ENCODE measurements at regions not wholly inside any gene's neighbourhood (a gene's known extent, or its start where the extent isn't known, plus 50 kb on each side); places are given as distances from the start of the nearest gene placed in this dataset.
"Not testable (repeated sequence)": the region's sequence is repeated elsewhere in the genome, so short reads cannot be mapped to it uniquely, and the experiment has no call there.

GRCh38 chr15:69686626-69687025, 234.0 kb downstream of the RPLP1 start:
- DNase-seq: no peak

DNA sequence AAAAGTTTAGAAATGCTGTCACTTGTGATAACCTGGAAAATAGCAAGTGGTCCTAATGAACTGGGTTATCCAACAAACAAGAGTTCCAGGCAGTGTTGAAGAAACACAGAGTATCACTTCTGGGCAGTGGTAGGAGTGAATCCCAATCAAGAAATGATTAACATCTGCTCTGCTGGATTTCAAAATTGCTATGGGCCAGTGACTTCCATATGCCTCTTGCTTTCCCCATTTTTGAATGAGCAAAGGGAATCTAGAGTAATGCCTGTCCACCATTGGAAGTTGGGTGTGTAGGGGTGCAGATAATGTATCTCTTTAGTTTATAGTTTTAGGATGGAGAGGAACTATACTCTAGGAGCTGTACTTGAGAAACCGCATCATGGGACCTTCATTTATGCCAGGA, 236.5 kb downstream of the RPLP1 start:
- DNase-seq: no peak

- no peak for DNase-seq
Measured at GRCh38 chr15:69691307-69692015, 238.8 kb downstream of the RPLP1 start.

- DNase-seq: no peak
Measured at GRCh38 chr15:69692342-69692741, 239.7 kb downstream of the RPLP1 start.

- no peak for DNase-seq
Measured at GRCh38 chr15:69693059-69693458, 240.4 kb downstream of the RPLP1 start.

GRCh38 chr15:69696946-69697345, 244.3 kb downstream of the RPLP1 start:
- no peak for DNase-seq

DNA sequence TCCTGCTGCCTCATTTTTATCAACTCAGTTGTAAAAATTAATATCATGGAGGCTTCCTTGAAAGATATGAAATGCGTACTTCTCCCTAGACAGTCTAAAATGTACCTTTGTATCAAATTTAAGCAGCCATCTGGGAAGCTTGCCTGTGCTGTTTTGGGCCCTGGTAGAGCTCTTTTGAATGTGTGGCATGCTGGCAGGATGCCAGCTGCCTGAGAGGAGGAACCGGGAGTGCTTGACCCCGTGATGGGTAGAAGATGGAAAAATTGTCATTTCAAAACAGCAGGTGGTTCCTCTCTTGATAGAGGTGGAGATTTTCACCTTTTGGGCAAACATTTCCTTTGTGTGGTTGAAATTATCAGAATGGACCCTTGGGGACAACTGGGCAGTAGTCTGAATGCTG, 245.3 kb downstream of the RPLP1 start:
- DNase-seq: no peak

DNA sequence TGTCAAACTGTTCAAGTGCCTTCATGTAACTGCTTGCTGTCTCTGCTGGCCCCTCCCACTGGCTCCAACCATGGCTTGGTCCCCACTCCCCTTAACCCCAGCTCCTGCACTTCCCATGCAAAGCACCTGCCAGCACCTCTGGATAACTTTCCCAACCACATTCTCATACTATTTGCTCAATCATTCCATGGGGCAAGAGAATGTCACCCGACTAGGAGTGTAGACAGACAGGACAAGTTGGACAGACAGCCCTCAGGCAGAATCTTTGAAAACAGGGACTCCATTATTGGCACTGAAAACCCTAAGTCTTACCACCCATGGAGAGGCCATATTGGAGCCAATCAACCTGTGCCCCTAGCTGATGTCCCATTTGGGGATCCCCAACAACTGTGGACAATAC, 246.5 kb downstream of the RPLP1 start:
- no peak for DNase-seq

GRCh38 chr15:69700380-69700779, 247.8 kb downstream of the RPLP1 start:
- no peak for DNase-seq

- DNase-seq: no peak
Measured at GRCh38 chr15:69701198-69701597, 248.6 kb downstream of the RPLP1 start.

DNA sequence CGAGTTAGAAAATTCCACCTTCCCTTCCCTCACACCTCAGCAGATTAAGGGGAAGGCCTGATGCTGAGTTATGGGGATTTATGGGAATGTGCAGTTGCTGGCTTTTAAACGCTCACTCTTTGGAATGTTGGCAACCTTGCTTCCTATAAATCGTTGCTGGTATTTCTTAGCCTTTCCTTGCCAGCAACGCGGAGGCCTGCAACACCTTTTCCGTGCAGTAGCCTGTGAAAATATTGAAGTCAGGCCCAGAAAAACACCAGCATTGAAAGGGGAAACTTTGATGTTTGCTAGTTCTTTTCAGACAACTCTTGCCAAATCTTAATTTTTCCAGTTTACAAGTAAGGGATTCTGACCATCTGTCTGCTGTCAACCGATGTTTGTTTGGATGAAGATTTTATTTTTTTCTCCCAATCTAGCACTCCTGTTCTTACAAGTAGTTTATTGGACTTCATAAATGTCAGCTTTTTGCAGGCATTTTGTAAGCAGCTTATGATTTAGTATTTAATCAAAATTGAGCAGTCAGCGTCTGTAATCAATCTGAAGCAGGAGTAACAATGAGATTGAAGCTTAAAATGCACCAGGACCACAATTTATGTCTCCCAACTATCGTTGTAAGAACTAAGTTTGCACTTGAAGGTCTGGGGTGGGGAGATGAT, 251.0 kb downstream of the RPLP1 start:
- no peak for DNase-seq

DNA sequence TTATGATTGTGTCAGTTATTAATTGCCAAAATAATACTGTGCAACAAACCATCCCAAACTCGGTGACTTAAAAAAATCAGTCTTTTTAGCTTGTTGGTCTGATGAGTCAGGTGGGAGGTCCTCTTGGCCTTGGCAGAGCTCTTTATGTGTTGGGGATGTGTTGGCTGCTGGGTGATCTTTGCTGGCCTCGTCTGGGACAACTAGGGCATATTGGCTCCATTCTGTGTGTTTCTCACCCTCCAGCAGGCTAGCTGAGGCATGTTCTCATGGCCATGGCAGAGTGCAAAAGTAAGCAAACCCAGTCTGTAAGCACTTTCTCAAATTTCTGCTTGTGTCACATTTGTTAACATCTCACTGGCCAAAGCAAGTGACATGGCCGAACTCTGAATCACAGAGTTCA, 251.6 kb downstream of the RPLP1 start:
- no peak for DNase-seq

DNA sequence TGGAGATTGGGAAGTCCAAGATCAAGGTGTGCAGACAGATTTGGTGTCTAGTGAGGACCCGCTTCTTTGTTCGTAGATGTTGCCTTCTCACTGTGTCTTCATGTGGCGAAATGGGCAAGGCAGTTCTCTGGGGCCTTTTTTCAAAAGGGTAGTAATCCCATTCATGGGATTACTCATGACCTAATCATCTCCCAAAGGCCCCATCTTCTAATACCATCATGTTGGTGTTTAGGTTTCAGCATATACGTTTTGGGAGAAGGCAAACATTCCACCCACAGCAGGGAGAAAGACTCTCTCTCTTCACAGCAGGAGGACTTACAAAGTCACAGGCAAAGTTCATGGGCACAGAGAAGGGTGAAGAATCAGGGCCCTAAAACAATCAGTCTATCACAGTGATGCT, 252.1 kb downstream of the RPLP1 start:
- no peak for DNase-seq

DNA sequence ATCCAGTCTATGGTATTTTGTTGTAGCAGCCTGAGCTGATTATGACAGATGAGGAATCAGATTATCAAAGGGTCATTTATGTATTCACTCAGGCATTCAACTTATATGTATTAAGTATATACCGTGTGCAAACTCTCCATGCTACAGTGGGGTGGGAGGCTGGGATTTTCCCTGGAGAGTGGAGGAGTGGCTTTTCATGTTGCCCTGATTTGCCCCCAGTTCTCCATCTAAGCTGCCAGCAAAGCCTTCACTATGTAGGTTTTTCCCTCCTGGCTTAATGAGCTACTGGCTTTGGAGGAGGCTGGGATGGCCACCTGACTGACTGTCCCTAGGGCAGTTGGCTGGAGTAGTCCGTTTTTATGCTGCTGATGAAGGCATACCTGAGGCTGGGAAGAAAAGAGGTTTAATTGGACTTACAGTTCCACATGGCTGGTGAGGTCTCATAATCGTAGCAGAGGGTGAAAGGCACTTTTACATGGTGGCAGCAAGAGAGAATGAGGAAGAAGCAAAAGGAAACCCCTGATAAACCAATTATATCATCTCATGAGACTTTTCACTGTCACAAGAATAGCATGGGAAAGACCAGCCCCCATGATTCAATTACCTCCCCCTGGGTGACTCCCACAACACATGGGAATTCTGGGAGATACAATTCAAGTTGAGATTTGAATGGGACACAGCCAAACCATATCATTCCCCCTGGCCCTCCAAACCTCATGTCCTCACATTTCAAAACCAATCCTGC, 253.9 kb downstream of the RPLP1 start:
- no peak for DNase-seq

- DNase-seq: not testable (repeated sequence)
Measured at GRCh38 chr15:69707241-69707640, 254.6 kb downstream of the RPLP1 start.

DNA sequence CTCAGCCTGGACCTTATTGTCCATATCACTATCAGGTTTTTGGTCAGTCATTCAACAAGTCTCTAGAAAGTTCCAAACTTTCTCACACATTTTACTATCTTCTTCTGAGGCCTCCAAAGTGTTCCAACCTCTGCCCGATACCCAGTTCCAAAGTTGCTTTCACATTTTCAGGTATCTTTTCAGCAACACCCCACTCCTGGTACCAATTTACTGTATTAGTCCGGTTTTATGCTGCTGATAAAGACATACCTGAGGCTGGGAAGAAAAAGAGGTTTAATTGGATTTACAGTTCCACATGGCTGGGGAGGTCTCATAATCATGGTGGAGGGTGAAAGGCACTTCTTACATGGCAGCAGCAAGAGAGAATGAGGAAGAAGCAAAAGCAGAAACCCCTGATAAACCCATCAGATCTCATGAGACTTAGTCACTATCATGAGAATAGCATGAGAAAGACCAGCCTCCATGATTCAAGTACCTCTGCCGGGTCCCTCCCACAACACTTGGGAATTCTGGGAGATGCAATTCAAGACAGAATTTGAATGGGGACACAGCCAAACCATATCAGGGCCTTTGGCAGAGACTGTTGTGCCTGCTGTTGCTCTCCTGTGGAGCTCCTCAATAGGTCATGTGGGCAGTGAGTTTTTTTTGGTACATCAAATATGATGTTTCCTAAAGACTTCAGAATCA, 256.0 kb downstream of the RPLP1 start:
- not testable (repeated sequence) for DNase-seq

DNA sequence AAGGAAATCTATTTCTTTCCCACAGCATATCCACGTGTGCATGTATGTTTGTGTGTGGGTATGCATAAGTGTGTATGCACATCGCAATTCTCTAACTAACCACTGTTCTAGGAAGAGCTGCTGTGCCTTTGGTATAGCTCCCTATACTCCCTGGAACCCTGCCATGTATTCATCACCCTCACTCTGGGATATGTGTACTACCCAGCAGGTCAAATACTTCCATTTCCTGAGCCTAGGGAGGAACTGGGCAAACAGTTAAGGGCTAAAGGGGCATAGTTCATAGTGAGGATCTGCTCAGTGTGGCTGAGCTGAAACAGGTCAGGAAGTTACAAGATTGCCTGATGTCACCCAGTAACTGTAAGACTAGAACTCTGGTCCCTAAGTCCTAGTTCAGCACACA, 260.4 kb downstream of the RPLP1 start:
- DNase-seq: no peak

- DNase-seq: no peak
Measured at GRCh38 chr15:69713726-69714559, 261.3 kb downstream of the RPLP1 start.

DNA sequence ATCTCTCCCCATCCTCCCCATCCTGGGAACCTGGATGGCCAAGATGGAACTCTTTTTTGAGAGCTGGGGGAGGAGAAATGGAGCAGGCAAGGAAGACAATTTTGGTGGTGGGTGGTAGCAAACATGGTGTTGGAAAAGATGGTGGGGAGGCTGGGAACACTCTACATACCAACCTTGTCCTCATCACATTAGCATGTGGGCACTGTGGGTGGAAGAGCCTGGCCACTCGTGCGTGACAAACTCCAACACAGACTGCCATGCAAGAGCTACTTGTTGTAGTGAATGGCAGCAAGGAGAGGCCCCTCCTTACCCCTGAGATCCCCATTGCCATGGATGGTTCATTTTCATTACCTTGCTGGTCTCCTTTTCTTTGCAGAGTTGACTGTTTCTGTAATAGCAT, 262.6 kb downstream of the RPLP1 start:
- DNase-seq: no peak

DNA sequence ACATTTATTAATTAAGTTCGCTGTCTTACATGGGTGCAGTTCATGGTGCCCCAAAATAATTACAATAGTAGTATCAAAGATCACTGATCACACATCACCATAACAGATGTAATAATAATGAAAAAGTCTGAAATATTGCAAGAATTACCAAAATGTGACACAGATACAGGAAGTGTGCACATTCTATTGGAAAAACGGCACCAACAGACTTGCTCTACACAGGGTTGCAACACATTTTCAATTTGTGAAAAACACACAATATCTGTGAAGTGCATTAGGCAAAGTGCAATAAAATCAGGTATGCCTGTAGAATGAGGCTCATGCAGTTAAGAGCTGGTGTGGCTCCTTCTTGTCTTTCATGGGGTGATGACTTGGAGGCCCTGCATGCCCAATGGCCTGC, 265.8 kb downstream of the RPLP1 start:
- DNase-seq: no peak

DNA sequence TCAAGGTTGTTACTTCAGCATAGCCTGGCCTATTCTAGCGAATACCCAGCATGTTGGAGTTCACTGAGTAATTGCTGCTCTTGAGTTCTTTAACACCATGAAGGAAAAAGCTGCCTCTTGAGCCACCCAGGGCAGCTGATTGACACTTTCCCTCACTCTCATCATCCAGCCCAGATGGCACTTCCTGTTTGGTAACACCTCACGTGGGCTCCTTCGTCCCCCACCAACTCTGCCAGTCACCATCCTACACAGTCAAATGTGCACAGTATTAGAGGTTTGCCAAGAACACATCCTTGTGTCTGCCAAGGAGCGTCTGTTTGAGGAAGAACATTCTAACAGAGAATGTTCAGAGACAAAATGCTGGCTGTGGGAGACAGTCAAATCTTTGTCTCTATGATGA, 266.3 kb downstream of the RPLP1 start:
- no peak for DNase-seq

GRCh38 chr15:69719527-69720240, 267.1 kb downstream of the RPLP1 start:
- no peak for DNase-seq

All from amniotic stem cell (primary cell).